Fibroblast of peridontal ligament (primary cell): ENCODE measurements at regions not wholly inside any gene's neighbourhood (a gene's known extent, or its start where the extent isn't known, plus 50 kb on each side); places are given as distances from the start of the nearest gene placed in this dataset.
"Not testable (repeated sequence)": the region's sequence is repeated elsewhere in the genome, so short reads cannot be mapped to it uniquely, and the experiment has no call there.

Experiments
- DNase-seq: peaks from one replicate; pipeline ENCODE4 v3.0.0-alpha.2; 2010; ENCODE audit errors: extremely low read depth

DNA sequence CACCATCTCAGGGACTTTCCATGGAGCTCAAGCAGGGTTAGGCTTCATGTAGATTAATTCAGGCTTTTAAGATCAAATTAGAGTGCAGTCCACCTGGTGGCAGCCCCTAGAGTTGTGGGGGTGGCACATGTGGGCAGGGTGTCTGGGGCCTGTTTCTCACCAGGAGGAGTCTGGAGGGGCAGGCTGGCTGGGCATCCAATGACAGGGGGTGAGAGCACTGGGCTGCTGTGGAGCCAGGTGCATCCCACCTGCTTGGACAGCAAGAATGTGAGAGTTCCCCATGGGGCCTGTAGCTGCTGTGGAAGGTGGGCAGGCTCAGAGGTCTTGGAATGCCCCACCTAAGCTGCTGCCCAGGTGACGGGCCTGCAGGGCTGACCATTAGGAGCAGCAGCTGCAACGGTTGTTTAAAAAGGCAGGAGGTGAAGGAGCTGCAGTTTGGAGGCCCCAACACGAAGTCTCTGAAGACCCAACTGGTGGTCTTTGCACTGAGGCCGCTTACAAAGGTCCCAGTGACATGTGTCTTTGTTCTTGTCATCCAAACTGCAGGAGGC, 686.3 kb upstream of the HS6ST1 start:
- DNase-seq, result no peak

DNA sequence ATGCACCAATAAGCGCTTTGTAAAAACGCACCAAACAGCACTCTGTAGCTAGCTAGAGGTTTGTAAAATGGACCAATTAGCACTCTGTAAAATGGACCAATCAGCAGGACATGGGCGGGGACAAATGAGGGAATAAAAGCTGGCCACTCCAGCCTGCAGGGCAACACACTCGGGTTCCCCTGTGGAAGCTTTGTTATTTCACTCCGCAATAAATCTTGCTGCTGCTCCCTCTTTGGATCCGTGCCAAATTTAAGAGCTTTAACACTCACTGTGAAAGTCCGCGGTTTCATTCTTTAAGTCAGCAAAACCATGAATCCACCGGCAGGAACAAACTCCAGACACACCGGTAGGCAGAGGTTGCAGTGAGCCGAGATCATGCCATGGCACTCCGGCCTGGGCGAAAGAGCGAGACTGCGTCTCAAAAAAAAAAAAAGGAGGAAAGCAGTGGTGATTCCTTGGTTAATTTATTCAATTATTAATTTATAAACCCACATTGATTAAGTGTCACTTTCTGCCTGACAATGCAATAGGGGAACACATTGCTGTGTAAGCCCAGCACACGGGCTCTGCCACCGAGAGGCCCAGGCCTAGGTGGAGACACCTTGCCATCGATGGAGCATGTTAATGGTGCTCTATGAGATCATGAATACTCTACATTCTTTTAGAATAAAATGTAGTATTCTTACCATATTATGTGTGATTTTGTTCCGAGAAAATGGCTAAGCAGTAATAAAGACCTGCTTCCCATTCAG, 687.6 kb upstream of the HS6ST1 start:
- DNase-seq, result no peak

DNA sequence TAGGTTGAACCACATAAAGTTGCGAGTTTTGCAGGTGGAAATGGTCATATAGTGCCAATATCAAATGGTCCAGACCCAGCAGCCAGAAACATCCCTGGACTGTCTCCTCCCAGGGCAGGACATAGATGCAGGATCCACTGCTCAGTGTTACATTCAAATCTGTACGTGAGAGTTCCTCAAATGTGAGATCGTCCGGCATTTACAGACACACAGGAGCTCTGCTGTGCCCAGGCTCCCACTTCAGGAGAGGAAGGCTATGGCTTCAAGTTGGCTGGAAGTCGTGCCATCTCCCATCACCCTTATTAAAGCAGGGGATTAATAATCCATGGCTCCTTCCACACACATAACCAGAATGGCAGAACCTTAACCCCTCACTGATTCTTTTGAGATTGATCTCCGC, 688.2 kb upstream of the HS6ST1 start:
- DNase-seq, result no peak

DNA sequence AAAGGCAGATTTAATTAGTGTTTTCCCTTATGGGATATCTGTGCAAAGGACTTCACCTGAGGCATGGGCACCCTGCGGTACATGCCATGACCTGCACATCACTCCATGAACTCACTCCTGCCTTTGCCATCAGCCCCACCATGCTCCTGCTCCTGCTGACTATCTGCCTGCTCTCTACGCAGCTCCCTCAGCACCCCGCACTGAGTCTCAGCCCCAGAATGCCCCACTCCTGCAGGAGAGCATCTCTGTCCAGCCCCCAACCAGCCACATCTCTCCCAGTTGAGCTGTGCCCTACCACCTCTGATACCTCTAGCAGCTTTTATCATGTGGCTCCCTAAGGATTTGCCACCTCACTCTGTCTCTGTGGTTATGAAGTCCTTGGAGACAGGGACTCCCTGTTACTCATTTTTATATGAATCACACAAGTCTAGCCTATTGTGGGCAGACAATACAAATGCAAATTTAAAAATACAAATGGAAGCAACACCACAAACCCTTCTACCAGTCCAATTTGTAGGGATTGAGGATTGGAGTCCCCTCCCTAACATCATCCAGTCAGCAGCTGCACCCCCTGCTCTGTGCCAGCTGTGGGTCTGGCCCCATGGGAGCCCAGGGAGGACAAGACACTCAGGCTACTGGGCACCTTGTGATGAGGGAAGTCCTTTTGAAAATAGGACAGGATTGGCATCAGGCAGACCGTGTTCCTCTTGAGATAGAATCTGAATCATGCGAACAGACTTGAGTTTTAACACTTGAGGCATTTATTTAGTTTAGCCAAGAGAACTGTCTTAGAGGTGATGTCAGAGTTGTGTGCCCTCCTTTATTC, 689.6 kb upstream of the HS6ST1 start:
- no peak for DNase-seq

DNA sequence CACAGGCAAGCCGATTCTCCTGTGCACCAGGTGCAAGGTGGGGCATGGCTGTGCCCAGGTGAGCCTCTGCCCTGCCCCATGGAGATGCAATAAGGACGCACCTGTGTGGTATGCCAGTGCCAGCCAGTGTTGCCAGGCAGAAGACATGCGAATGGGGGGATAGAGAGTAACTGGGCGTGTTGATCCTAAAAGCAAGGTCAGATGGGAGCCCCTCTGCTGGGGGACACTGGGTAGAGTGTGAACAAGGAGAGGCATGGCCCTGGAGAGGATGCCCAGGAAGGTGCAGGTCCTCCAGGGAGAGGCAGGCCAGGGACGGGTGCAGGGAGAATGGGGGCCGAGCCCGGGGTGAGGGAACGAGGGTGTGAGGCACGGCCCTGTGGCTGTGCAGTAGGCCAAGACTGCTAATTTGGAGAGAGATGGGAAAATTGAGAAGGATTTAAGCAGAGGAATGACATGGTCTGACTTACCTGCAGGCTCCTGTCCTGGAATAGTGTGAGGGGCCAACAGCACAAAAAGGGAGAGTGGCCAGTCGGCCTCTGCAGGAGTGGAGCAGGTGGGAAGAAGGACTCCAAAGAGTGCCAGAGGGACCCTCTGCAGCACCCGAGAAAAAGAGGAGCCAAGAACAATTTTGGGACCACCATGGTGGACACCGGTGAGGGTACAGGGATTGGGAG, 690.4 kb upstream of the HS6ST1 start:
- no peak for DNase-seq

DNA sequence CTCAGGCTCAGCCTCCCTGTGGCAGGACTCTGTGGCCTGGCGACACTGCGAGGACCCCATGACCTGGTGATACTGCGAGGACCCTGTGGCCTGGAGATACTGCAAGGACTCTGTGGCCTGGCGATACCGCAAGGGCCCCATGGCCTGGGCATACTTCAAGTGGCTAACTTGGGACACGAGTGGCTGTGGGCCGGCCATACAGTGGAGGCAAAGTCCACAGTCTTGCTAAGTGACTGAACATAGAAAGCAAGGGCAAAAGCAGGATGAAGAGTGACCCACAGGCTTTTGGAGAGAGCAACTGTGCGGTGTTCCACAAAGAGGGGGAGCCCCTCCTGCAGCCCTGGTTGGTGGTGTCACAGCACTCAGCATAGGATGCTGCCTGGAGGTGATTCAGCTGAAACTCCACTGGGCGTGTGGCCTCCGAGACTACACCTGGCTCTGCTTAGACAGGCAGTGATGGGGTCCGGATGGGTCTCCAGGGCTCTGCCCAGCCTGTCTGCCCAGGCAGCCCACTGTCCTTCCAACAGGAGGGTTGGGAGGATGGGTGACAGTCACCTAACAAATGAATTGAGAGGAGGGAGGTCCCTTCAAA, 691.0 kb upstream of the HS6ST1 start:
- no peak for DNase-seq

DNA sequence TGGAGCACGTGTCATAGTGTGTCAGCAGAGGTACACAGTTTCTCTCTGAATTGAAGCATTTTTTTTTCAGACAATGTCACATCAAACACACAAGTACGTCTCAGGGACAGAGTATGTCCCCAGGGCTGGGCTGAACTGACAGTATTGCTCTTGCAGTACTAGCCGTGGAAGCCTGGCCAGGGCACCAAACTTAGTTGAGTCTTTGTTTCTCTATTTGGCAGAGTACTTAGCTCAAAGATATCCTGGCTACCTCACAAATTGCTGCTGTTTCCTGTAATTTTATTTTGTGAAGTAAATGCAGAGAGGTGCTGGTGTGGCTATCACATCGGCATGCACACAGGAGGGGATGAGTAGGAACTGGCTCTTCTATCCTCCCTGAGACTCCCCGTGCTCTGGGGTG, 691.6 kb upstream of the HS6ST1 start:
- no peak for DNase-seq

DNA sequence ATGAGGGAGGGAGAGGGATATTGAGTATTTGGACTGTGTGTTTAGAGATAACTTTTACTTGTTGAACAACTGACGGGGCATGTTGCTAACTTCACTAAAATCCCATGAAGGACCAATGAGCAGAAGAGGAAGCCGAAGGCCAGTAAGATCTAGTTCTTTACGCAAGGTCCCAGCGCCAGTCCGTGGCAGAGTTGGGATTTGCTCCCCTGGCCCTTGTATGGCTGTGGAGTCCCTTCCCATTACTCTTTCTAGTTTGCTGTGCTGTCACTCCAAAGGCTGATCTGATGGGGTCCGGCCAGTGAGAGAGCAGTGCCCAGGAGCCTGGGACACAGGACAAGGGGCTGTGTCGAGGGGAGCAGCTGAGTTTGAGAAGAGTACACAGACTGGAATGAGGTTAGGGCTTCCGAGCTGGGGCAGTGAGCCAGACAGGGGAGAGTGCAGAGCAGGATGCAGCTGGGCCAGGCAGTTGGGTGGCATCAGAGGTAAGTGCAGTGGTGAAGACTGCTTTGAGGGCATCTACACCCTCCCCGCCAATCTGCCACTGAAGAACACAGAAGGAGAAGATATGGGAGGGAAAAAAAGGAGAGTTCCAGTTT, 692.9 kb upstream of the HS6ST1 start:
- no peak for DNase-seq

DNA sequence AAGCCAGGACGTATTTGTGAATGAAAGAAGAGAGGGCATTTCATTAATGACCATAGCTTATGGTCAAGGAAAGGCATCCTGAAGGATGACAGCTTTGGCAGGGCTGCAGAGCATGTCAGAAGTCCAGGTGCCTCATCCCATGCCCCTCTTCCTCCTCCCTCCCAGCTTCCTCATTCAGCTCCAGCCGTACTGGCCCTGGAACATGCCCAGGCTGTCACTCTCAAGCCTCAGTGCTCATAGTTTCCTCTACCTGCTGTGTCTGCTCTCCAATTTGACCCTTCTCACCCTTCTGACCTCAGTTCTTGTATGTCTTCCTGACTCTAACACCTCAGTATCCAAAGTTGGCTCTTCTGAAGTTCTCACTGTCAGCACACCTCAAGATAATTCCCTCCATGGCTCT, 695.8 kb upstream of the HS6ST1 start:
- no peak for DNase-seq

DNA sequence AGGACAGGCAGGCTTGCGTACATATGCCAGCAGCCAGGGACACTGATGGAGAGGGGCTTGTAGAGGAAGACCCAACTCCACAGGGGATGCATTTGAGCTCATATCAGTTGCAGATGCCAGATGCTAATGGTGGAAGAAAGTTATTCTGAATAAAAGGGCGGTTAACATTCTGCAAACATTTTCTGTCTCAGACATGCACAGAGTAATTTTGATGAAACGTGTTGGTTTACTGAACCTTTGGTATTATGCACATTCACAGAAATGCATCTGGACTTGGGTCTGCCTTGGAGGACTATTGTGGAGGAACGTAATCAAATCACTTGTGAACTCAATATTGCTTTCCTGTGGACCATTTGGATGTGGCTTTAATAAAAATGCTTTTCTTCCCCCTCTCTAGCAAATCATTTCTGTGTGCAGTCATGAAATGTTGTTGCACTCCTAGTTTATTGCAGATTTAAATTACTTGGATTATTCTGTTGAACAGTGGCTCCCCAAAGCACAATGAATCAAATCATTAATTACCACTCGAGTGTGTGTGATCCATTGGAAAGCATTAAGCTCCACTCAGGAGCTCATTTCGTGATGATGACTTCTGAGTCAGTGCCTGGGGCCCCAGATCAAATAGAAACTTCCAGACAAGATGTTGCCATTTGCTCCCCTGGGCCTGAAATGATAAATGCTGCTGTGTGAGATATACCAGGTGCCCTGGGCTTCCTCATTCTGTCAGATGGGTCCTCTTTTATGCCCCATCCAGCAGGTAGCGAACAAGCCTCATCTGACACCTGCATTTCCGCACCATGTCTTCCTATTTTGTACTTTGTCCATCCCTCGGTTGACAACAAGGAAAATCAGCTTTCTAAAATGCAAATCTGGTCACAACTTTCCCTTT, 697.0 kb upstream of the HS6ST1 start:
- DNase-seq, result no peak

DNA sequence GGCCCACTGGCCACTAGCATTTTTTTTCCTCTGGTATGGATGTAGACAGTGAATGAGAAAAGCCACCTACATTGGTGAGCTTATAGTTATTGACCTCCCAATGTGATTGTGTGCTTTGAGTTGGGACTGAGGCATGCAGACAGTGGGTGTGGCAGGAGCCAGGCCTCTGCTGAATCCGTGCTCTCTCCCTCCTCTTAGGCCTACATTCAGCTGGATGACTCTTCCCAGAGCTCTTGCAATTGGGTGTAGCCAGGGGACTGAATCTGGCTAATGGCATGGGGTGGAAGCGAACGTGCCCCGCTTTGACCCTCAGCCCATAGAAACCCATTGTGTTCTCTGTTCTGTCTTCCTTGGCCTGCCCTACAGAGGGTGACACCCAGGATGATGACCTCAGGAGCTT, 698.3 kb upstream of the HS6ST1 start:
- no peak for DNase-seq

DNA sequence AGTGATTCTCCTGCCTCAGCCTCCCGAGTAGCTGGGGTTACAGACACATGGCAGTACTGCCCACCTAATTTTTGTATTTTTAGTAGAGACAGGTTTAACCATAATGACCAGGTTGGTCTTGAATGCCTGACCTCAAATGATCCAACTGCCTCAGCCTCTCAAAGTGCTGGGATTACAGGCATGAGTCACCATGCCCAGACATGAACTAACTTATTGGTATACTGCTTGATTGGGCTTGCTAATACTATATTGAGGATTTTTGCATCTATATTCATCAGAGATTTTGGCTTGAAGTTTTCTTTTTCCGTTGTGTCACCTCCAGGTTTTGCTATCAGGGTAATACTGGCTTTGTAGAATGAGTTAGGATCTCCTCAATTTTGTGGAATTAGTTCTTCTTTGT, 706.1 kb upstream of the HS6ST1 start:
- DNase-seq, result no peak

DNA sequence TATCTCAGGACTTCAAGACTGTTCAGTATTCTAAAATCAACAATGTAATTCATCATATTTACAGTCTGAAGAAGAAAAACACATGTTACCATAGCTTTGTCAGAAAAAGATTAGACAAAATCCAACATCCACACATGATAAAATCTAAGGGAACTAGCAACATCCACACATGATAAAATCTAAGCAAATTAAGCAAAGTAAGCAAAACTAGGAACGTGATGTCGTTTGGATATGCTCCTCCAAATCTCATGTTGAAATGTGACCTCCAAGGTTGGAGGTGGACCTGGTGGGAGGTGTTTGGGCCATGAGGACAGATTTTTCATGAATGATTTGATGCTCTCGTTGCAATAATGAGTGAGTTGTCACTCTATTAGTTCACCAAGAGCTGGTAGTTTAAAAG, 717.3 kb upstream of the HS6ST1 start:
- no peak for DNase-seq

DNA sequence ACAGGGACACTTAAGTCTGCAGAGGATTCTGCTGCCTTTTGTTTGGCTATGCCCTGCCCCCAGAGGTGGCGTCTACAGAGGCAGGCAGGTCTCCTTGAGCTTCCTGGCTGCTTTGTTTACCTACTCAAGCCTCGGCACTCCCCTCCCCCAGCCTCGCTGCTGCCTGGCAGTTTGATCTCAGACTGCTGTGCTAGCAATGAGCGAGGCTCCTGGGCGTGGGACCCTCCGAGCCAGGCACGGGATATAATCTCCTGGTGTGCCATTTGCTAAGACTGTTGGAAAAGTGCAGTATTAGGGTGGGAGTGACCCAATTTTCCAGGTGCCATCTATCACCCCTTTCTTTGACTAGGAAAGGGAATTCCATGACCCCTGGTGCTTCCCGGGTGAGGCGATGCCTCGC, 725.0 kb upstream of the HS6ST1 start:
- DNase-seq, result not testable (repeated sequence)

DNA sequence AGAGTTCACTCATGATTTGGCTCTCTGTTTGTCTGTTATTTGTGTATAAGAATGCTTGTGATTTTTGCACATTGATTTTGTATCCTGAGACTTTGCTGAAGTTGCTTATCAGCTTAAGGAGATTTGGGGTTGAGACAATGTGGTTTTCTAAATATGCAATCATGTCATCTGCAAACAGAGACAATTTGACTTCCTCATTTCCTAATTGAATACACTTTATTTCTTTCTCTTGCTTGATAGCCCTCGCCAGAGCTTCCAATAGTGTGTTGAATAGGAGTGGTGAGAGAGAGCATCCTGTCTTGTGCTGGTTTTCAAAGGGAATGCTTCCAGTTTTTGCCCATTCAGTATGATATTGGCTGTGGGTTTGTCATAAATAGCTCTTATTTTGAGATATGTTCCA, 727.8 kb upstream of the HS6ST1 start:
- not testable (repeated sequence) for DNase-seq

DNA sequence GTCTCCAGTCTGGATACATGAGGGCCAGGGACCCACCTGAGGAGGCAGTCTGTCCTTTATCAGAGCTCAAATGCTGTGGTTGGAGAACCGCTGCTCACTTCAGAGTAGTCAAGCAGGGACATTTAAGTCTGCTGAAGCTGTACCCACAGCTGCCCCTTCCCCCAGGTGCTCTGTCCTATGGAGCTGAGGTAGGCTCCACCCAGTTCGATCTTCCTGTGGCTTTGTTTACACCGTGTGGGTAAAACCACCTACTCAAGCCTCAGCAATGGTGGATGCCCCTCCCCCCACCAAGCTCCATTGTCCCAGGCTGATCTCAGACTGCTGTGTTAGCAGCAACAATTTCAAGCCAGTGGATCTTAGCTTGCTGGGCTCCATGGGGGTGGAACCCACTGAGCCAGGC, 731.4 kb upstream of the HS6ST1 start:
- no peak for DNase-seq

DNA sequence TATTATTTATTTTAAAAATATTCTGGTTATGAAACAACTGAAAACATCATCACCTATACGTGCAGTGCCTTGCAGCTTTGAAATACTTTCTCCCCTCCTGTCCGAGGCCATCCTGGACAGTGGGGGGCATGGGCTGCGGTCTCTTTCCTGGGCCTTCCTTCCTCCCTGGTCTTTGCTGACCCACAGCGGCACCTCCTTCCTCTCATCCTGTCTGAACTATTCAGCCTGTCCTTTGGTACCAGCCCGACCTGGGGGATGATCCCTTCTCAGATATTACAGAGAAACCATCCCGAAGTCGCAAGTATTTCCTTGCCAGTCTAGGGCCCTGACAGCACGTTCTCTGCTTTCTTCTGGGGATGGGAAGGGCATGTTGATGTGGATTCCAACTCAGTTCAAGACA, 736.6 kb upstream of the HS6ST1 start:
- no peak for DNase-seq

DNA sequence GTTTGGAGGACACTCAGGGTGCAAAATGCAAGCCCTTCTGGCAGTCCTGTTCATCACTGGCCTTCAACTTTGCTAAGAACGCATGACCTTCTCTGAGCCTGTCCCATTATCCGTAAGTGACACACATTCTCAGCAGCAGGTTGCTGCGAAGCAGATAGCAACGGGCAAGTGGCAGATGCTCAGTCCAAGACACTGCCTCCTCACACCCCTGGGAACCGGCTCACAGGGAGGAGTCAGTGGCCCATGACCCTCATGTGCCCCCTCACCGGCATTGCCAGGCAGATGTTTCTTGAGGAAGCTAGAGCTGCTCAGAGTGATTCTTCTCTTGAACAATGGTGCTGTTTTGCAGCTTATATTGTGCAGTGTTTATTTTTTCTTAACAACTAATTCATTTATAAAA, 737.2 kb upstream of the HS6ST1 start:
- no peak for DNase-seq

DNA sequence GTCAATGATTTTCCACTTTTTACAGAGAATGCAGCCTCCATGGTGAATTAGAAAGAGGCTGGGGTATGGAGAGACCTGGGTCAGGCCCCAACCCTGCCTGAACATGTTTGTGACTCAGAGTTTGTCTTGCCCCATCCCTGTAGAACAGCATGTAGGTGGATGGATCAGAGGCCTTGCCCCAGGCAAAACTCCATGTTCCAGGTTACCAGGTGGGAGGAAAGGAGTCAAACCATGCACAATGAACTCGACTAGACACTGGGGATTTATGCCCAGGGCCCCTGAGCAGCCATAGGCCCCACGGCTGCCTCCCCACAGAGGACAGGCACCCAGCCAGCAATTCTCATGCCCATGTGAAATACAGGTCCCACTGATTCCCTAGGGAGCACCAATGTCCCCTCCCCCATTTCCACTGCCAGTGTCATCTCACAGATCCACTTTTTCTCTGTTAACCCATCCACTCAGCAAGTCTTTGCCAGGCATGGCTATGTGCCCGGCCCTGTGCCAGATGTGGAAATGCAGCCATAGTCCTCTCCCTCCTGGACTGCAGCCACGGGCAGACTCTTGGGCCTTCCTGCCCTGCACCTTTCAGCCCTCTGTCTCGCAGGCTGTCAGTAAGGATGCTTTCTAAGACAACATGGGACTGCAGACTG, 737.8 kb upstream of the HS6ST1 start:
- no peak for DNase-seq

DNA sequence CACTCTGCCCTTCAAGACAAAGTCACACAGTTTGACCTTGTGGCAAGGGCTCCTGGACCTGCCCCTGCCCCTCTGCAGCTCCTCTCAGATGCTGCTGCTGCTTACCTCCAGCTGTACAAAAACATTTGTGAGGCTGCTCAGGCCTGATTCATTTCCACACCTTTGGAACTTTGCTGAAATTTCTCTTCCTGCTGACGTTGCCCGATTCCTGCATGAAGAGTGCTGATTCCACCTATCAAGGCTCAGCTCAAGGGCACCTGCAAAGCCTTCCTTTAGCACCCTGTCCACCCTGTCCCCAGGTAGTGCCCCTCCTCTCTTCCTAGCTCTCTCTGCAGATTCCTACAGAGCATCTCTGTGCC, 738.3 kb upstream of the HS6ST1 start:
- no peak for DNase-seq
